Breast epithelium (tissue), 4 donors: ENCODE measurements at regions not wholly inside any gene's neighbourhood (a gene's known extent, or its start where the extent isn't known, plus 50 kb on each side); places are given as distances from the start of the nearest gene placed in this dataset.

Source experiments
- DNase-seq, 2 donors: peaks; one replicate each; pipeline ENCODE4 v3.0.0-alpha.2; 2019; ENCODE audit warnings: low spot score in 2 of 2
- H3K27ac ChIP-seq, 2 donors: fragments of 200-600 bp; sonication (generic) in 1 of 2; one replicate each; pipeline ENCODE4 v1.5.1; 2016 to 2019; ENCODE audit warnings: mild to moderate bottlenecking in 1 of 2
- H3K27me3 ChIP-seq, 2 donors: fragments of 200-600 bp; sonication (generic) in 1 of 2; one replicate each; pipeline versions ENCODE4 v1.5.1 to v1.6.0; 2017 to 2019; ENCODE audit warnings: control low read depth in 1 of 2, mild to moderate bottlenecking in 1 of 2
- H3K36me3 ChIP-seq: fragments of 200-600 bp; one replicate; pipeline ENCODE4 v1.5.1; 2019
- H3K4me1 ChIP-seq, 2 donors: fragments of 200-600 bp; sonication (generic); one replicate each; pipeline ENCODE4 v1.5.1; 2016 to 2019; ENCODE audit warnings: control low read depth in 1 of 2
- H3K4me3 ChIP-seq, 3 donors: fragments of 200-600 bp; sonication (generic); 1 replicate in 2 of 3; 2 replicates in 1 of 3; pipeline ENCODE4 v1.5.1; 2016 to 2019; ENCODE audit warnings: mild to moderate bottlenecking in 3 of 3, moderate library complexity in 2 of 3
- H3K9me3 ChIP-seq, 2 donors: fragments of 200-600 bp; sonication (generic) in 1 of 2; one replicate each; pipeline ENCODE4 v1.5.1; 2016 to 2019; ENCODE audit warnings: control low read depth in 1 of 2
- CTCF ChIP-seq, 3 donors: fragments of 450-650 bp; IDR thresholded peaks; one replicate each; pipeline ENCODE4 v1.5.1; 2016 to 2017; ENCODE audit warnings: antibody characterized with exemption in 3 of 3, mild to moderate bottlenecking in 3 of 3, moderate library complexity in 3 of 3
- POLR2A ChIP-seq: fragments of 450-650 bp; IDR thresholded peaks from one replicate; pipeline ENCODE4 v1.6.1; 2016; ENCODE audit warnings: antibody characterized with exemption, mild to moderate bottlenecking, moderate library complexity
- POLR2AphosphoS5 ChIP-seq, 3 donors: sonication (generic); formaldehyde crosslinking; IDR thresholded peaks; one replicate each; pipeline ENCODE4 v1.6.1; 2017; ENCODE audit warnings: antibody characterized with exemption in 3 of 3
- intact Hi-C: fragments of 100-400 bp; cut with DNase I; formaldehyde crosslinking; loops from one replicate; pipeline ENCODE4 v1.15.1; 2023; ENCODE audit warnings: low total_unique reads

- Histone ChIP-seq H3K27me3 (no peaks in the 10 kb centered on the region), H3K4me1 (no peaks in the 10 kb centered on the region), H3K27ac (peak overlapping the region in 1 of 2 donors; percentile 43), H3K36me3 (no peaks in the 10 kb centered on the region), H3K9me3 (no peaks in the 10 kb centered on the region), H3K4me3 (no peak overlapping the region)
- intact Hi-C loops = no loop called here
- no peak for TF ChIP-seq CTCF (IDR thresholded peaks at IDR 0.05)
- no peak for TF ChIP-seq POLR2AphosphoS5 (IDR thresholded peaks at IDR 0.05)
- TF ChIP-seq POLR2A = no peak
- no peak for DNase-seq
Measured at GRCh38 chr6:106882138-106882537, 92.4 kb downstream of the CD24 start.

GRCh38 chr6:106880952-106881351 lies 93.6 kb downstream of the CD24 start:
- Histone ChIP-seq H3K27ac (no peak overlapping the region), H3K9me3 (peaks cover 0 to 4% of the 10 kb centered on the region in 2 donors), H3K4me1 (no peaks in the 10 kb centered on the region), H3K36me3 (no peaks in the 10 kb centered on the region), H3K4me3 (no peak overlapping the region), H3K27me3 (no peaks in the 10 kb centered on the region)
- intact Hi-C loops = no loop called here
- TF ChIP-seq POLR2A (no peak), POLR2AphosphoS5 (IDR thresholded peaks at IDR 0.05) (no peak), CTCF (IDR thresholded peaks at IDR 0.05) (no peak)
- no peak for DNase-seq

GRCh38 chr6:106875782-106876321 lies 98.7 kb downstream of the CD24 start:
- no peak for DNase-seq
- H3K4me3 ChIP-seq = no peak overlapping the region
- intact Hi-C loops = no loop called here
- H3K36me3 ChIP-seq = no peaks in the 10 kb centered on the region
- H3K4me1 ChIP-seq = no peaks in the 10 kb centered on the region
- H3K9me3 ChIP-seq = peaks cover 0 to 9% of the 10 kb centered on the region in 2 donors
- H3K27ac ChIP-seq = no peak overlapping the region
- H3K27me3 ChIP-seq = no peaks in the 10 kb centered on the region
- no peak for TF ChIP-seq POLR2A
- no peak for TF ChIP-seq POLR2AphosphoS5 (IDR thresholded peaks at IDR 0.05)
- no peak for TF ChIP-seq CTCF (IDR thresholded peaks at IDR 0.05)

DNA sequence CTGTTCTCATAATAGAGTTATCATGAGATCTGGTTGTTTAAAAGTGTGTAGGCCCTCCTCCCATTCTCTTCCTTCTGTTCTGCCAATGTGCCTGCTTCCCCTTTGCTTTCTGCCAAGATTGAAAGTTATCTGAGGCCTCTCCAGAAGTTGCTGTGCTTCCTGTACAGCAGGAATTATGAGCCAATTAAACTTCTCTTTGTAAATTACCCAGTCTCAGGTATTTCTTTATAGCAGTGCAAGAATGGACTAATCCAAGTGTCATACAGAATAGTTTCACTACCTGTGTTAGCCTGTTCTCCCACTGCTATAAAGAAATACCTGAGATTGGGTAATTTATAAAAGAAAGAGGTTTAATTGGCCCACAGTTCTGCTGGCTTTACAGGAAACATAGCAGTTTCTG lies 100.0 kb downstream of the CD24 start:
- TF ChIP-seq POLR2AphosphoS5 (IDR thresholded peaks at IDR 0.05) = no peak
- no peak for TF ChIP-seq POLR2A
- no peak for TF ChIP-seq CTCF (IDR thresholded peaks at IDR 0.05)
- Histone ChIP-seq H3K36me3 (no peaks in the 10 kb centered on the region), H3K27me3 (no peaks in the 10 kb centered on the region), H3K4me1 (no peaks in the 10 kb centered on the region), H3K27ac (no peak overlapping the region), H3K4me3 (no peak overlapping the region), H3K9me3 (peaks cover 0 to 9% of the 10 kb centered on the region in 2 donors)
- intact Hi-C loops = no loop called here
- no peak for DNase-seq

DNA sequence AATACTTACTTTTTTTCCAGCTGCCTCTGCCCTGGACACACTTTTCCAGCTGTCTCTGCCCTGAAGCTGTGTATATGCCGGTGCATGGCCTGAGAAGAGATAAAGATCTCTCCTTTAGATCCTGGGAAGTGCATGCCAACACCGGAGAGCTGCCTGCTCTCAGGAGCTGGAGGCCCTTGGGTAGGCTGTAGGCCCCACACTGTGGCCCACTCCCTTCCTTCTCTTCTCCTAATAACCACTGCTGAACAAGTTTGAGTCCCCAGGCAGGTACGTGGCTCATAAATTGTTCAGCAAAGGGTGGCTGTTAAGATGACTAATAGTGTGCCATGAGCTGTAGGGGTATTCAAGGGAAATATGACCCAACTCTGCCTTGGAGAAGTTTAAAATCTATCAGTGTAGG lies 102.5 kb downstream of the CD24 start:
- no peaks in the 10 kb centered on the region for H3K36me3 ChIP-seq
- H3K4me3 ChIP-seq = no peak overlapping the region
- no peaks in the 10 kb centered on the region for H3K4me1 ChIP-seq
- intact Hi-C loops = no loop called here
- DNase-seq = peak in 1 of 2 donors; percentile 53
- TF ChIP-seq POLR2A = no peak
- no peak for TF ChIP-seq CTCF (IDR thresholded peaks at IDR 0.05)
- TF ChIP-seq POLR2AphosphoS5 (IDR thresholded peaks at IDR 0.05) = no peak
- H3K27me3 ChIP-seq = no peaks in the 10 kb centered on the region
- peak overlapping the region; percentile 59 to 60 for H3K27ac ChIP-seq
- peaks cover 0 to 9% of the 10 kb centered on the region in 2 donors for H3K9me3 ChIP-seq
